Subcutaneous abdominal adipose tissue (tissue), 5 donors: ENCODE measurements at regions not wholly inside any gene's neighbourhood (a gene's known extent, or its start where the extent isn't known, plus 50 kb on each side); places are given as distances from the start of the nearest gene placed in this dataset.

Experiments used
- H3K27ac ChIP-seq: one replicate; pipeline ENCODE4 v1.7.0; 2013; ENCODE audit warnings: low read depth, mild to moderate bottlenecking, inconsistent platforms, low read length, moderate library complexity
- H3K27me3 ChIP-seq, 5 donors: one replicate each; pipeline ENCODE4 v1.7.0; 2013; ENCODE audit warnings: low read length in 5 of 5, inconsistent platforms in 1 of 5; ENCODE audit not compliant: control insufficient read depth in 5 of 5, insufficient read depth in 4 of 5
- H3K36me3 ChIP-seq, 5 donors: one replicate each; pipeline ENCODE4 v1.7.0; 2013; ENCODE audit warnings: low read length in 5 of 5; ENCODE audit not compliant: control insufficient read depth in 5 of 5, insufficient read depth in 5 of 5
- H3K4me1 ChIP-seq, 5 donors: one replicate each; pipeline ENCODE4 v1.7.0; 2013; ENCODE audit warnings: low read length in 5 of 5, mild to moderate bottlenecking in 3 of 5, moderate library complexity in 1 of 5; ENCODE audit not compliant: control insufficient read depth in 5 of 5, insufficient read depth in 5 of 5
- H3K4me3 ChIP-seq, 5 donors: one replicate each; pipeline ENCODE4 v1.7.0; 2013; ENCODE audit warnings: low read length in 5 of 5, low read depth in 1 of 5
- H3K9ac ChIP-seq, 5 donors: one replicate each; pipeline ENCODE4 v1.7.0; 2013; ENCODE audit warnings: low read length in 5 of 5, mild to moderate bottlenecking in 4 of 5, moderate library complexity in 3 of 5
- H3K9me3 ChIP-seq, 5 donors: one replicate each; pipeline ENCODE4 v1.7.0; 2013; ENCODE audit warnings: low read length in 5 of 5; ENCODE audit not compliant: control insufficient read depth in 5 of 5
- donor health status: healthy.
- donor health status: healthy.
- donor health status: healthy.
- donor health status: healthy.
- donor health status: healthy.

- H3K4me3 ChIP-seq: no peak overlapping the region
- no peak overlapping the region for H3K27ac ChIP-seq
- H3K9ac ChIP-seq: no peak overlapping the region
- no peaks in the 10 kb centered on the region for H3K27me3 ChIP-seq
- no peaks in the 10 kb centered on the region for H3K4me1 ChIP-seq
- H3K9me3 ChIP-seq: no peaks in the 10 kb centered on the region
- no peaks in the 10 kb centered on the region for H3K36me3 ChIP-seq
These were observed 106.5 kb upstream of the ETAA1 start for GRCh38 chr2:67290451-67291290.

GRCh38 chr2:67294218-67294617 is 102.9 kb upstream of the ETAA1 start:
- Histone ChIP-seq H3K9ac (no peak overlapping the region), H3K27ac (no peak overlapping the region), H3K9me3 (no peaks in the 10 kb centered on the region), H3K4me1 (no peaks in the 10 kb centered on the region), H3K27me3 (no peaks in the 10 kb centered on the region), H3K4me3 (no peak overlapping the region), H3K36me3 (no peaks in the 10 kb centered on the region)

GRCh38 chr2:67295406-67295805 is 101.7 kb upstream of the ETAA1 start:
- no peak overlapping the region for H3K4me3 ChIP-seq
- no peaks in the 10 kb centered on the region for H3K9me3 ChIP-seq
- no peaks in the 10 kb centered on the region for H3K4me1 ChIP-seq
- no peak overlapping the region for H3K9ac ChIP-seq
- H3K27ac ChIP-seq: no peak overlapping the region
- H3K36me3 ChIP-seq: no peaks in the 10 kb centered on the region
- no peaks in the 10 kb centered on the region for H3K27me3 ChIP-seq

- H3K4me1 ChIP-seq: no peaks in the 10 kb centered on the region
- H3K9ac ChIP-seq: no peak overlapping the region
These were observed 101.3 kb upstream of the ETAA1 start for GRCh38 chr2:67295851-67296250.

GRCh38 chr2:67304300-67304890 is 92.7 kb upstream of the ETAA1 start:
- Histone ChIP-seq H3K9me3 (no peaks in the 10 kb centered on the region), H3K4me3 (no peak overlapping the region), H3K4me1 (no peaks in the 10 kb centered on the region), H3K9ac (no peak overlapping the region), H3K36me3 (no peaks in the 10 kb centered on the region), H3K27me3 (no peaks in the 10 kb centered on the region), H3K27ac (no peak overlapping the region)

More at GRCh38 chr2:67295851-67296250, 101.3 kb upstream of the ETAA1 start:
- no peak overlapping the region for H3K27ac ChIP-seq
- no peaks in the 10 kb centered on the region for H3K27me3 ChIP-seq
- H3K36me3 ChIP-seq: no peaks in the 10 kb centered on the region
- H3K9me3 ChIP-seq: no peaks in the 10 kb centered on the region
- H3K4me3 ChIP-seq: no peak overlapping the region

- Histone ChIP-seq H3K27me3 (no peaks in the 10 kb centered on the region), H3K9ac (no peak overlapping the region), H3K36me3 (no peaks in the 10 kb centered on the region), H3K4me3 (no peak overlapping the region), H3K4me1 (no peaks in the 10 kb centered on the region), H3K27ac (no peak overlapping the region), H3K9me3 (no peaks in the 10 kb centered on the region)
These were observed 87.9 kb upstream of the ETAA1 start for GRCh38 chr2:67309281-67309680.

GRCh38 chr2:67311536-67311935 is 85.6 kb upstream of the ETAA1 start:
- Histone ChIP-seq H3K4me3 (no peak overlapping the region), H3K4me1 (no peaks in the 10 kb centered on the region), H3K27ac (no peak overlapping the region), H3K36me3 (no peaks in the 10 kb centered on the region), H3K9ac (no peak overlapping the region), H3K9me3 (no peaks in the 10 kb centered on the region), H3K27me3 (no peaks in the 10 kb centered on the region)

- Histone ChIP-seq H3K36me3 (no peaks in the 10 kb centered on the region), H3K27ac (no peak overlapping the region), H3K9ac (no peak overlapping the region), H3K4me3 (no peak overlapping the region), H3K27me3 (no peaks in the 10 kb centered on the region), H3K9me3 (no peaks in the 10 kb centered on the region), H3K4me1 (no peaks in the 10 kb centered on the region)
These were observed 84.3 kb upstream of the ETAA1 start for GRCh38 chr2:67312871-67313270.

- H3K4me3 ChIP-seq: no peak overlapping the region
- no peaks in the 10 kb centered on the region for H3K4me1 ChIP-seq
- no peaks in the 10 kb centered on the region for H3K27me3 ChIP-seq
- H3K9me3 ChIP-seq: no peaks in the 10 kb centered on the region
- no peaks in the 10 kb centered on the region for H3K36me3 ChIP-seq
- H3K27ac ChIP-seq: no peak overlapping the region
- H3K9ac ChIP-seq: no peak overlapping the region
These were observed 83.6 kb upstream of the ETAA1 start for GRCh38 chr2:67313536-67313935.

GRCh38 chr2:67318031-67318430 is 79.1 kb upstream of the ETAA1 start:
- H3K4me1 ChIP-seq: peaks cover 0 to 9% (median 3%) of the 10 kb centered on the region in 5 donors
- no peak overlapping the region for H3K4me3 ChIP-seq
- no peak overlapping the region for H3K27ac ChIP-seq
- H3K36me3 ChIP-seq: no peaks in the 10 kb centered on the region
- no peak overlapping the region for H3K9ac ChIP-seq
- no peaks in the 10 kb centered on the region for H3K27me3 ChIP-seq
- no peaks in the 10 kb centered on the region for H3K9me3 ChIP-seq
